ENCODE measurements at regions not wholly inside any gene's neighbourhood (a gene's known extent, or its start where the extent isn't known, plus 50 kb on each side); places are given as distances from the start of the nearest gene placed in this dataset.
A peak's percentile ranks its signal among the peaks of the same experiment; 100 is the strongest.

DNA sequence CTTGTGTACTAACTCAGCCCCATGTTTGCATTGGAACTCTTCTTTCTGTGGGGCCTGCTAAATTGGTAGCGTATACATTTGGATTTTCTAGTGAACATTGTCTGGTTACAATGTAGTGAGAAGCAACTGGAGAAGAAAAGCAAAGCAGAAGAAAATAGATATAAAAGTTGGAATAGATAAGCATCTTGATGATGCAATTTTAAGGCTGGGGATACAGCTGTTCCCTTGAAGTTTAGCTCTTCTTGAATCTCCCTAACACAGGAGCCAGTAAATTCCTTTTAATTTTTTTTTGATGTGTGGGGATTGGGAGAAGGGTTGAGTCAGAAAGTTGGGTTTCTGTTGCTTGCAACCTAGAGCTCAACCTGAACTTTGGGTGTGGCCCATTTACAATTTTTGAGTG, 308.1 kb downstream of the STIM2 start:
- Mint-ChIP-seq H3K4me3 (no peak overlapping the region), H3K36me3 (ENCODE audit: low read depth) (no peaks in the 10 kb centered on the region), H3K27me3 (ENCODE audit: low read depth) (peaks cover 2% of the 10 kb centered on the region), H3K9me3 (no peaks in the 10 kb centered on the region), H3K4me1 (ENCODE audit: low read depth) (no peaks in the 10 kb centered on the region), H3K27ac (no peak overlapping the region)
- intact Hi-C loops (cut with micrococcal nuclease): no loop called here
- no peak for DNase-seq
- CTCF ChIA-PET: interaction anchor here (0.6 kb wide), 1 partner anchor 9 kb away, joined by 3 read pairs; no protein-coding TSS in a partner anchor

DNA sequence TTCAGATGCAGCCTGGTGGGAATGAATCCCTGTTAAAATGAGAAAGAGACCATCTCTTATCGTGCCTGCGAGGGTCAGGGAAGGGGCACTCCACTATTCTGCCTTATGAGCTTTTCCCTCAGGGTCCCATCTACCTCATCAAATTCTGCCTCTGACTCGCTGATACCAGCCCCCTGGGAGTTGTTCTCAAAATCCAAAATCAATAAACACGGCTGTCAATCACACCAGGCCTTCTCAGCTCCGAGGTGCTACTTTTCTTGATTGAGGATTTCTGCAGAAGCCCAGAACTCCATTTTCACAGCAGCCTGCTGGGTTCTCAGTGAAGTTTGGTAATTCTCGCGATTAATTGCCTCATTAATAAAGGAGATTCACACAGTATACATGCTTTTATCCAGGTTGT, 312.6 kb downstream of the STIM2 start:
- CTCF ChIA-PET: no interaction called here
- no peak for DNase-seq
- intact Hi-C loops (cut with micrococcal nuclease): no loop called here
- H3K27ac Mint-ChIP-seq: no peak overlapping the region
- H3K27me3 Mint-ChIP-seq (ENCODE audit: low read depth): no peaks in the 10 kb centered on the region
- no peaks in the 10 kb centered on the region for H3K36me3 Mint-ChIP-seq (ENCODE audit: low read depth)
- H3K9me3 Mint-ChIP-seq: peaks cover 3% of the 10 kb centered on the region
- H3K4me1 Mint-ChIP-seq (ENCODE audit: low read depth): no peaks in the 10 kb centered on the region
- no peak overlapping the region for H3K4me3 Mint-ChIP-seq

DNA sequence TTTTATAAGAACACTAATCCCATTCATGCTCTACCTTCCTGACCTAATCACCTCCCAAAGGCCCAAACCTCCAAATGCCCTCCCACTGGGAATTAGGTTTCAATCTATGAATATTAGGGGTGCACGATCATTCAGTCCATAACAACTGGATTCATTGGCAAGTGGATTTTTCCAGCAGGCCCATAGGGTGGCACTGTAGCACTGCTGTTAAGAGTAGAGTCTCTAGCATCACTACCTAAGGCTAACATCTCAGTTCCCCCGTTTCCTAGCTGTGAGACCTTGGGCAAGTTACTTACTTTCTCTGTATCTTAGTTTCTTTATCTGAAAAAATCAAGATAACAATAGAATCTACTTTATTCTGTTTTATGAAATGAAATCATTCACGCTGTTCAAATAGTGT, 315.8 kb downstream of the STIM2 start:
- Mint-ChIP-seq H3K4me1 (ENCODE audit: low read depth) (no peaks in the 10 kb centered on the region), H3K27me3 (ENCODE audit: low read depth) (no peaks in the 10 kb centered on the region), H3K4me3 (no peak overlapping the region), H3K36me3 (ENCODE audit: low read depth) (no peaks in the 10 kb centered on the region), H3K27ac (no peak overlapping the region), H3K9me3 (peaks cover 3% of the 10 kb centered on the region)
- DNase-seq: peak; percentile 18
- CTCF ChIA-PET: interaction anchor here (0.6 kb wide), 1 partner anchor 90 kb away, joined by 3 read pairs; no protein-coding TSS in a partner anchor
- intact Hi-C loops (cut with micrococcal nuclease): no loop called here

DNA sequence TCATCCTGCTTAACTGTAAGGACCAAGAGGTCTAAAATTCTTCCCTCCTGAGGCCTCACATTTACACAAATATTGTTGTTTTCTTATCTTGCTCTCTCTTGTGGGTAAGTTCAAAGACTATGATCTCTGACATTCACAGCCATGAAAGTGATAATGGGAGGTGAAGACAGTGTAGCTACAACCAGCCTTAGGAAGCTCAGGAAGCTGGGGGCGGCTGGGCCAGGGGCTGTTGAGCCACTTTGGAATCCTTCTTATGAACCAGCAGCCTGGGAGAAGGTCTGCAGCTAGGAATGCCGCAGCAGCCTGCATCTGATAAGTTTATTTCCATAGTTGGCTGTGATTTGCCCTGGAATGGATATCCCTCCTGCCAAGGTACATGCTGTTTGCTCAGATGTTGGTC, 316.2 kb downstream of the STIM2 start:
- Mint-ChIP-seq H3K36me3 (ENCODE audit: low read depth) (no peaks in the 10 kb centered on the region), H3K4me1 (ENCODE audit: low read depth) (no peaks in the 10 kb centered on the region), H3K27ac (no peak overlapping the region), H3K4me3 (no peak overlapping the region), H3K9me3 (peaks cover 3% of the 10 kb centered on the region), H3K27me3 (ENCODE audit: low read depth) (no peaks in the 10 kb centered on the region)
- intact Hi-C loops (cut with micrococcal nuclease): no loop called here
- DNase-seq: no peak
- CTCF ChIA-PET: no interaction called here

DNA sequence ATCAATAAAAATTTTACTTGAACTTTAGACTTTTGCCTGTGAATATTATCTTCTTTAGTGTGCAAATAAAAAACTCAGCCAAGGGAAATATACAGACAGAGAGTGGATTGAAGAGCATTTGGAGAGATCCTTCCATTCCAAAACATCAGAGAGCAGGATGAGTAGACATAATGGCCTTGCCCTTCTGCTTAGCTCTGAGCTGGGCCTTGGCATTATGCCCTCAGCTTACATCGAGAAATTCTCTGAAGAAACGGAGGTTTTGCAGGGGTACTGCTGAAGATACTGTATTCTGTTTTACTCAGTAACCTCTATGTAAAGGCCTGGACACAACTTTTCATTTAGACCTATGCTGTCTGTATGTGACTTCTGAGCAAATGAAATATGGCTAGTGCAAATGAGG, 317.4 kb downstream of the STIM2 start:
- CTCF ChIA-PET: no interaction called here
- no peak overlapping the region for H3K4me3 Mint-ChIP-seq
- H3K9me3 Mint-ChIP-seq: peaks cover 3% of the 10 kb centered on the region
- no peaks in the 10 kb centered on the region for H3K36me3 Mint-ChIP-seq (ENCODE audit: low read depth)
- intact Hi-C loops (cut with micrococcal nuclease): no loop called here
- no peak overlapping the region for H3K27ac Mint-ChIP-seq
- no peaks in the 10 kb centered on the region for H3K27me3 Mint-ChIP-seq (ENCODE audit: low read depth)
- no peaks in the 10 kb centered on the region for H3K4me1 Mint-ChIP-seq (ENCODE audit: low read depth)
- no peak for DNase-seq

DNA sequence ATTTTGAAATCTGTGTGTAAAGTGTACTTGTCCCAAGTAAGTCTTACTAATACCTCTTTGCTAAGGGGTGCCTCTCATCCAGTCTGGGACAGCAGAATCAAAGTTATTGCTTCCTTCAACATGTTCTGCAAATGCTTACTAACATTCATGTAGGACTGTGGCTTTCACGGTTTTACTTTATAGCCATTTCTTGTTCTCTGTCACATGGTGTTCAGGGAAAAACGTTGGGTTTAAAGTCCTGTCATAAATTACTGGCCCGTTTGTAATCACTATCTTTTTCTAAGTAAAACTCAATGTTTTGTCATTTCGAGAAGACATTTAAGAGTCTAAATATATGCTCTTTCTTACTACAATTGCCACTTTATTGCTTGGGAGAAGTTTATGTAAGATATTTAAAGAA, 321.1 kb downstream of the STIM2 start:
- no peak overlapping the region for H3K4me3 Mint-ChIP-seq
- no peak for DNase-seq
- CTCF ChIA-PET: no interaction called here
- no peaks in the 10 kb centered on the region for H3K36me3 Mint-ChIP-seq (ENCODE audit: low read depth)
- H3K9me3 Mint-ChIP-seq: no peaks in the 10 kb centered on the region
- peaks cover under 1% of the 10 kb centered on the region for H3K27me3 Mint-ChIP-seq (ENCODE audit: low read depth)
- intact Hi-C loops (cut with micrococcal nuclease): no loop called here
- H3K4me1 Mint-ChIP-seq (ENCODE audit: low read depth): no peaks in the 10 kb centered on the region
- H3K27ac Mint-ChIP-seq: no peak overlapping the region

DNA sequence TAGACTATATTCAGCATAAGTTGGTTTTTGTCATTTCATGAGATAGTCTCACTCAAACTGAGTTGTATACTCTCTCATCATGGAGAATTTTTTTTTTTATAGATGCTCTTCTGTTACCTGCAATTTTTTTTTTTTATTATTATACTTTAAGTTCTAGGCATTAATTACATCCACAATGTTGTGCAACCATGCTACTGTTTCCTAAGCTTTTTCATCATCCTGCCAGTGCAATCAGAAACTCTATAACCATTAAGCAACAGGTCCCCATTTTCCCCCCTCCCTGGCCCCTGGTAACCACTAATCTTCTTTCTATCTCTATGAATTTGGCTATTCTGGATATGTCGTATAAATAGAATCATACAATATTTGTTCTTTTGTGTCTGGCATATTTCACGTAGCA, 321.6 kb downstream of the STIM2 start:
- no peaks in the 10 kb centered on the region for H3K36me3 Mint-ChIP-seq (ENCODE audit: low read depth)
- peaks cover 3% of the 10 kb centered on the region for H3K27me3 Mint-ChIP-seq (ENCODE audit: low read depth)

DNA sequence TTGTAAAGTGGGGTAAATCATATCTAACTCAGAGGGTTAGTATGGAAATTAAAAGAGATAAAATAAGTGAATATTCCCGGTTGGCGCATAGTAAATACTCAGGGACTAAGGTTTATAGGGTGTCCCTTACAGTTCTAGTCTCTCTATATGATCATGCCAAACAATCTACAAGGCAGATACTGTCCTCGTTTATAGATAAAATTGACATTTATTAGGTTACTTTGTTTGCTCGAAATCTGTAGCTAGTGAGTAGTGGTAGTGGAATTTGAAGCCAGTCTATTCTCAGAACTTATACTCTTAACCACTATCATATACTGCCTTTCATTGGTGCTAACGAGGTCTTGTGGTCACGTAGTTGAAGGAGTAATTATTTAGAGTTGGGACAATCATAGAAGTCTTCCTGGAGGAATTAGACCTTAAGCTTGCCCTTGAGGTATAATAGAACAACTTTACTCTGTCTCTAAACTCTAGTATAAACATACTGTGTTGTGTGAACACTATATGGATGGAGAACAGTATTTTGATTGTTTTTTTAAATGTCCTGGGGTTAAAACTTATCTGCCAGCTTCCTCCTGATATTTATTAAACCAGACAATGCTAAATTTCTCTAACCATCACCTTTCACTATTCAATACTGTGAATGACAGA, 324.0 kb downstream of the STIM2 start:
- no peak for DNase-seq
- Mint-ChIP-seq H3K9me3 (no peaks in the 10 kb centered on the region), H3K4me1 (ENCODE audit: low read depth) (no peaks in the 10 kb centered on the region), H3K27me3 (ENCODE audit: low read depth) (peaks cover 6% of the 10 kb centered on the region), H3K36me3 (ENCODE audit: low read depth) (no peaks in the 10 kb centered on the region), H3K27ac (no peak overlapping the region), H3K4me3 (no peak overlapping the region)
- CTCF ChIA-PET: interaction anchor here (0.6 kb wide), 1 partner anchor 28 kb away, joined by 5 read pairs; no protein-coding TSS in a partner anchor
- intact Hi-C loops (cut with micrococcal nuclease): no loop called here

More for the DNA sequence above, 321.6 kb downstream of the STIM2 start:
- CTCF ChIA-PET: interaction anchor here (0.8 kb wide), 1 partner anchor 744 kb away, joined by 4 read pairs; no protein-coding TSS in a partner anchor
- no peak overlapping the region for H3K27ac Mint-ChIP-seq
- no peak for DNase-seq
- no peak overlapping the region for H3K4me3 Mint-ChIP-seq
- no peaks in the 10 kb centered on the region for H3K9me3 Mint-ChIP-seq
- intact Hi-C loops (cut with micrococcal nuclease): no loop called here
- H3K4me1 Mint-ChIP-seq (ENCODE audit: low read depth): no peaks in the 10 kb centered on the region

DNA sequence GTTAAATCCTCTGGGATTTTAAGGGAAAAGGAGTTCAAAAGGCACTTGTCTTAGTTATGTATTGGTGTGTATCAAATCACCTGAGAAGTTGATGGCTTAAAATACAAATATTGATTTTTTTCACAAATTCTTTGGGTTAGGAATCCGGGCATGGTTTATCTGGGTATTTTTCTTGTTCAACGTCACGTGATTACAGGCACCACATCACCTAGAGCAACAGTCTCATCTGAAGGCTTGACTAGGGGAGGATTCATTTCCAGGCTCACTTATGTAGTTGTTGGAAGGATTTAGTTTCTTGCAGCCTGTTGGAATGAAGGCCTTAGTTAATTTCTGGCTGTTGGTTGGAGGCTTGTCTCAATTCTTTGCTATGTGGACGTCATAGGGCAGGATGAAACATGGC, 326.1 kb downstream of the STIM2 start:
- Mint-ChIP-seq H3K9me3 (no peaks in the 10 kb centered on the region), H3K4me1 (ENCODE audit: low read depth) (no peaks in the 10 kb centered on the region), H3K27me3 (ENCODE audit: low read depth) (peaks cover 12% of the 10 kb centered on the region), H3K36me3 (ENCODE audit: low read depth) (no peaks in the 10 kb centered on the region), H3K27ac (no peak overlapping the region), H3K4me3 (no peak overlapping the region)
- DNase-seq: no peak
- intact Hi-C loops (cut with micrococcal nuclease): no loop called here
- CTCF ChIA-PET: no interaction called here

DNA sequence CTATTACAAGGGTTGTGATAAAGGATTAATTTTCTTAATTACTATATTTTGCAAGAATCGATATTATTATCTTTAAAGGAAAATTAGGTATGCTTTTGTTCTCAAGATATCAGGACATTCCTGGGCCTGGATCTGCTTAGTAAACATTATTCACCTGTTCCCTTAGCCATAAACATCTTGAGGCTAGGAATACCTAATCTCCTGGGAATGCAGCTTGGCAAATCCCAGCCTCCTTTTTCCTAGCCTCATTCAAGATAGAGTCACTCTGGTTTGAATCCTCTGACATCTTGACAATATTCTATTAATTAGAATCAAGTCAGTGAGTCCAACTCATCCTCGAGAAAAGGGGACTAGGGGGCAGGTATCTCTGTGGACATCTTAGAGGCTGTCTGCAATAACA, 327.1 kb downstream of the STIM2 start:
- Mint-ChIP-seq H3K4me3 (no peak overlapping the region), H3K4me1 (ENCODE audit: low read depth) (no peaks in the 10 kb centered on the region), H3K36me3 (ENCODE audit: low read depth) (no peaks in the 10 kb centered on the region), H3K27me3 (ENCODE audit: low read depth) (peaks cover 12% of the 10 kb centered on the region), H3K9me3 (no peaks in the 10 kb centered on the region), H3K27ac (no peak overlapping the region)
- DNase-seq: no peak
- CTCF ChIA-PET: interaction anchor here (0.7 kb wide), 1 partner anchor 400 kb away, joined by 5 read pairs; no protein-coding TSS in a partner anchor
- intact Hi-C loops (cut with micrococcal nuclease): no loop called here

DNA sequence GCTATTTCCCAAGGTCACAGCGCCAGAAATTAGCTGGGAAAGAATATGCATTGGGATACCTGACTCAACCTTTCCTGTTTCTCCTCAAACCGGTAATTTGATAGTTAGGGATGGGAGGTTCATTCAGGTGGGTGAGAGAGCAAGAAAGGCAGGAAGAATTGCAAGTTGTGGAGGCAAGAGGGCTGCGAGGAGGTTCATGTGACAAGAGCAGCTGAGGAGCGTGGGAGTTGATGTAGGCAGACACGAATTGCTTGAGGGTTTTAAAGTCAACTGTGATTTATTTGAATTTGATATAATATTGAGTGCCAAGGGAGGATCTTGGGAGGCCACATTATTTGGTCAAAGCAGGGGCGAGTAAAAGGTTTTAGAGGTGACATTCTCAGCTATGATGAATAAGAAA, 329.0 kb downstream of the STIM2 start:
- no peak overlapping the region for H3K4me3 Mint-ChIP-seq
- H3K36me3 Mint-ChIP-seq (ENCODE audit: low read depth): no peaks in the 10 kb centered on the region
- no peak for DNase-seq
- no peak overlapping the region for H3K27ac Mint-ChIP-seq
- no peaks in the 10 kb centered on the region for H3K4me1 Mint-ChIP-seq (ENCODE audit: low read depth)
- intact Hi-C loops (cut with micrococcal nuclease): no loop called here
- H3K9me3 Mint-ChIP-seq: no peaks in the 10 kb centered on the region
- CTCF ChIA-PET: no interaction called here
- peaks cover 12% of the 10 kb centered on the region for H3K27me3 Mint-ChIP-seq (ENCODE audit: low read depth)

DNA sequence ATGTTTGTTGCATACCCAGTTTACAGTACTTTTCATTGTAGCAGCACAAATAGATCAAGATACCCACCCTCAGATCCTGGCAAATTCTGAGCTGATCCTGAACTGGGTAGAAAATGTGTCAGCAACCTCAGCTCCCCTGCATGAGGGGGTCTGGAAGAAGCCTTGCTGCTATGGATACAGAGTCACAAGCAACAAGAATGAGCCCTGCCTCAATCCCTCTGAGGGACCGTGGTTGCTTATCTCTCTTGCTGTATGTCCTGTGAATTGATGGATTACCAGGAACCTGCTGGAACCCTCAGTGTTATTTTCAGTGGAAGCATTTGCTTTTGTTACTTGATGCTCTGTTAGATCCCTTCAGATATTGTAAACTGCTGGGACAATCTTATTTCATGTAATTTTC, 331.0 kb downstream of the STIM2 start:
- CTCF ChIA-PET: no interaction called here
- no peaks in the 10 kb centered on the region for H3K36me3 Mint-ChIP-seq (ENCODE audit: low read depth)
- no peak for DNase-seq
- no peaks in the 10 kb centered on the region for H3K9me3 Mint-ChIP-seq
- H3K27ac Mint-ChIP-seq: no peak overlapping the region
- H3K4me3 Mint-ChIP-seq: no peak overlapping the region
- H3K27me3 Mint-ChIP-seq (ENCODE audit: low read depth): peaks cover 12% of the 10 kb centered on the region
- no peaks in the 10 kb centered on the region for H3K4me1 Mint-ChIP-seq (ENCODE audit: low read depth)
- intact Hi-C loops (cut with micrococcal nuclease): no loop called here

DNA sequence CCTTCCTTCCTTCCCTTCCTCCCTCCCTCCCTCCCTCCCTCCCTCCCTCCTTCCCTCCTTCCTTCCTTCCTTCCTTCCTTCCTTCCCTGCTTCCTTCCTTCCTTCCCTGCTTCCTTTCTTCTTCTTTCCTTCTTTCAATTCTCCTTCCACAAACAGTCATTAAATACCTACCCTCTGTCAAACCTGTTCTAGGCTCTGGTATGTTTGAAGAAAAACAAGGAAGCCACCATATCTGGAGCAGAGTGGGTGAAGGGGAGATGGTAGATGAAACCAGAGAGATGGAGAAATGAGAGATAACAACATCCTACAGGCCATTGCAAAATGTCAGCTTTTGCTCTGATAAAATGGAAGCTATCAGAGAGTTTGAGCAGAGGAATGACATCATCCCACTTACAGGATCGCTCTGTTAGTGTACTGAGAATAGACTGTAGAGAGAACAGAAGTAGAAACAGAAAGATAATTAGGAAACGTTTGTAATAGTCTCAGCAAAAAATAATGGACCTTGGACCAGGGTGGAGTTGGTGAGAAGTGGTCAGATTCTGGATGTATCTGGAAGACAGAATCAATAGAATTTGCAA, 334.0 kb downstream of the STIM2 start:
- CTCF ChIA-PET: no interaction called here

More for the DNA sequence above, 334.0 kb downstream of the STIM2 start:
- H3K27ac Mint-ChIP-seq: no peak overlapping the region
- intact Hi-C loops (cut with micrococcal nuclease): no loop called here
- no peaks in the 10 kb centered on the region for H3K4me1 Mint-ChIP-seq (ENCODE audit: low read depth)
- H3K9me3 Mint-ChIP-seq: no peaks in the 10 kb centered on the region
- H3K36me3 Mint-ChIP-seq (ENCODE audit: low read depth): no peaks in the 10 kb centered on the region
- no peak overlapping the region for H3K4me3 Mint-ChIP-seq
- peaks cover 5% of the 10 kb centered on the region for H3K27me3 Mint-ChIP-seq (ENCODE audit: low read depth)
- DNase-seq: no peak
